ENCODE measurements at regions not wholly inside any gene's neighbourhood (a gene's known extent, or its start where the extent isn't known, plus 50 kb on each side); places are given as distances from the start of the nearest gene placed in this dataset.

DNA sequence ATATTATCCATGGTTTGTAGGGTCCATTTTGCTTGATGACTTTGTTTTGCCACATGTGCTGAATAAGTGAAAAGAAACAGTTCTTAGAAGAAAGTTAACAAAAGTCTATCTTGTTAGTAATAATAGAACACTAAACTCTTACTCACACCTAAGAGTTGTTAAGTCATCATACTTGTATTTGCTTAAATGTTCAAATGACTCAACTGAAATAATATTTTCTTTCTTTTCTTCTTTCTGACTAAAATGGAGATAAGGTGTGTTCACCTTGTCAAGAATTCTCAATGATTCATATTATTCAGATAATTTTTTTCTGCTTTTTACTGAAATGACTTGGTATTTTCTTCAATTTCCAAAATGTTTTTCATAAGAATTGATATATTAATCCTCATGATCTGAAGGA lies 327.2 kb downstream of the HTR1B start:
- H3K4me3 ChIP-seq (ENCODE audit: low read length): no peak overlapping the region

DNA sequence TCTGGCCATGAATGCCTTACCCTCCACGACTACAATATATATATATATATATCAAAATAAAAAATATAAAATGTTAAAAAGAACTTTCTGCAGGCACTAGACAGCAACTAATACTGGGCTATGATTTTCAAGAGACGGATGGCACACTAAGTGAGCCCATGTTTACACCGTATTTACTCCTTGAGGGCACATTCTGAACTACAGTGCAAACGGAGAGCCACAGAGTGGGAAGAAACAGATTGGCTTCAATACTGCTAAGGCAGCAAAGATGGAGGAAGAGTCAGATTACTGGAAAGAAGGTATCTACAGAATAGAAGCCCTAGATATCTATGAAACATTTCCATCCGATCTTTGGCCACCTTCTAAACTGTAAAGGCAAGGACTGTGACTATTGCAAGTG lies 330.3 kb downstream of the HTR1B start:
- no peaks in the 10 kb centered on the region for H3K36me3 ChIP-seq (ENCODE audit: insufficient read depth, low read length)
- H3K4me1 ChIP-seq (ENCODE audit: insufficient read depth, low read length): no peaks in the 10 kb centered on the region
- no peaks in the 10 kb centered on the region for H3K27me3 Mint-ChIP-seq
- CTCF ChIA-PET: no interaction called here
- no peaks in the 10 kb centered on the region for H3K4me1 Mint-ChIP-seq (ENCODE audit: low read depth)
- no peak overlapping the region for H3K27ac ChIP-seq (ENCODE audit: low read depth in 1 of 2, low read length in 2 of 2)
- TF ChIP-seq CTCF (IDR thresholded peaks at IDR 0.05): no peak
- H3K27ac Mint-ChIP-seq: no peak overlapping the region
- ATAC-seq (ENCODE audit: poor library complexity) (no peak), DNase-seq (no peak)
- no peaks in the 10 kb centered on the region for H3K27me3 ChIP-seq (ENCODE audit: control insufficient read depth in 1 of 2, insufficient read depth in 2 of 2, low read length in 2 of 2)
- no peaks in the 10 kb centered on the region for H3K36me3 Mint-ChIP-seq (ENCODE audit: low read depth)
- no peak overlapping the region for H3K4me3 Mint-ChIP-seq
- no peak overlapping the region for H3K4me3 ChIP-seq (ENCODE audit: low read length)
- H3K9me3 ChIP-seq (ENCODE audit: control insufficient read depth in 1 of 2, insufficient read depth in 1 of 2, low read length in 2 of 2): no peaks in the 10 kb centered on the region
- POLR2A ChIA-PET: no interaction called here
- peaks cover 15% of the 10 kb centered on the region for H3K9me3 Mint-ChIP-seq
- intact Hi-C loops (cut with DNase I, micrococcal nuclease): no loop called here

More for the DNA sequence above, 327.2 kb downstream of the HTR1B start:
- Histone ChIP-seq H3K27me3 (ENCODE audit: control insufficient read depth in 1 of 2, insufficient read depth in 2 of 2, low read length in 2 of 2) (no peaks in the 10 kb centered on the region), H3K36me3 (ENCODE audit: insufficient read depth, low read length) (no peaks in the 10 kb centered on the region), H3K4me1 (ENCODE audit: insufficient read depth, low read length) (no peaks in the 10 kb centered on the region), H3K9me3 (ENCODE audit: control insufficient read depth in 1 of 2, insufficient read depth in 1 of 2, low read length in 2 of 2) (no peaks in the 10 kb centered on the region), H3K27ac (ENCODE audit: low read depth in 1 of 2, low read length in 2 of 2) (no peak overlapping the region)
- peaks cover 9% of the 10 kb centered on the region for H3K9me3 Mint-ChIP-seq
- H3K4me3 Mint-ChIP-seq: no peak overlapping the region
- no peaks in the 10 kb centered on the region for H3K27me3 Mint-ChIP-seq
- DNase-seq: no peak
- no peaks in the 10 kb centered on the region for H3K4me1 Mint-ChIP-seq (ENCODE audit: low read depth)
- H3K27ac Mint-ChIP-seq: no peak overlapping the region
- ATAC-seq (ENCODE audit: poor library complexity): no peak
- intact Hi-C loops (cut with DNase I, micrococcal nuclease): no loop called here
- TF ChIP-seq CTCF (IDR thresholded peaks at IDR 0.05): no peak
- POLR2A ChIA-PET: no interaction called here
- CTCF ChIA-PET: no interaction called here
- no peaks in the 10 kb centered on the region for H3K36me3 Mint-ChIP-seq (ENCODE audit: low read depth)

- no peaks in the 10 kb centered on the region for H3K27me3 ChIP-seq (ENCODE audit: control insufficient read depth in 1 of 2, insufficient read depth in 2 of 2, low read length in 2 of 2)
- no peak overlapping the region for H3K27ac ChIP-seq (ENCODE audit: low read depth in 1 of 2, low read length in 2 of 2)
- Mint-ChIP-seq H3K36me3 (ENCODE audit: low read depth) (no peaks in the 10 kb centered on the region), H3K27me3 (no peaks in the 10 kb centered on the region), H3K27ac (no peak overlapping the region), H3K4me3 (no peak overlapping the region), H3K4me1 (ENCODE audit: low read depth) (no peaks in the 10 kb centered on the region), H3K9me3 (peaks cover 16% of the 10 kb centered on the region)
- POLR2A ChIA-PET: no interaction called here
- DNase-seq (no peak), ATAC-seq (ENCODE audit: poor library complexity) (no peak)
- no peak overlapping the region for H3K4me3 ChIP-seq (ENCODE audit: low read length)
- TF ChIP-seq CTCF (IDR thresholded peaks at IDR 0.05): no peak
- no peaks in the 10 kb centered on the region for H3K4me1 ChIP-seq (ENCODE audit: insufficient read depth, low read length)
- CTCF ChIA-PET: no interaction called here
- no peaks in the 10 kb centered on the region for H3K36me3 ChIP-seq (ENCODE audit: insufficient read depth, low read length)
- peaks cover 0 to 5% of the 10 kb centered on the region in 2 experiments for H3K9me3 ChIP-seq (ENCODE audit: control insufficient read depth in 1 of 2, insufficient read depth in 1 of 2, low read length in 2 of 2)
- intact Hi-C loops (cut with DNase I, micrococcal nuclease): no loop called here
These were observed 331.9 kb downstream of the HTR1B start for GRCh38 chr6:77131426-77131825.

Data from CD4-positive, alpha-beta T cell (primary cell).